Naive B cell (primary cell): ENCODE measurements at regions not wholly inside any gene's neighbourhood (a gene's known extent, or its start where the extent isn't known, plus 50 kb on each side); places are given as distances from the start of the nearest gene placed in this dataset.

ENCODE experiments used
- ATAC-seq, 2 donors: fragments of 150-1000 bp; cut with Tn5 transposase; 2 replicates each; pipeline ENCODE4 v1.10.0; 2021; ENCODE audit warnings: low read depth in 2 of 2, mild to moderate bottlenecking in 2 of 2, moderate library complexity in 2 of 2
- DNase-seq: peaks from one replicate; pipeline ENCODE4 v3.0.0; 2022
- H3K27ac Mint-ChIP-seq, 6 donors: one replicate each; pipeline ENCODE4 v1.8.0; 2020 to 2022; ENCODE audit warnings: mild to moderate bottlenecking in 6 of 6, mixed read lengths in 6 of 6, moderate library complexity in 5 of 6, inconsistent platforms in 2 of 6
- H3K27me3 Mint-ChIP-seq, 3 donors: one replicate each; pipeline ENCODE4 v1.8.0; 2021 to 2022; ENCODE audit warnings: mixed read lengths in 3 of 3, mild to moderate bottlenecking in 1 of 3
- H3K36me3 Mint-ChIP-seq, 2 donors: one replicate each; pipeline ENCODE4 v1.8.0; 2020 to 2022; ENCODE audit warnings: mixed read lengths in 2 of 2, inconsistent platforms in 1 of 2, mild to moderate bottlenecking in 1 of 2
- H3K4me1 Mint-ChIP-seq, 3 donors: one replicate each; pipeline ENCODE4 v1.8.0; 2020 to 2022; ENCODE audit warnings: mixed read lengths in 3 of 3, inconsistent platforms in 1 of 3, mild to moderate bottlenecking in 1 of 3, moderate library complexity in 1 of 3
- H3K4me3 Mint-ChIP-seq, 8 donors: one replicate each; pipeline ENCODE4 v1.8.0; 2020 to 2022; ENCODE audit warnings: mild to moderate bottlenecking in 8 of 8, mixed read lengths in 8 of 8, moderate library complexity in 8 of 8, inconsistent platforms in 2 of 8
- H3K9me3 Mint-ChIP-seq, 7 donors: one replicate each; pipeline ENCODE4 v1.8.0; 2020 to 2022; ENCODE audit warnings: mixed read lengths in 7 of 7, mild to moderate bottlenecking in 5 of 7, inconsistent platforms in 2 of 7, moderate library complexity in 1 of 7

DNA sequence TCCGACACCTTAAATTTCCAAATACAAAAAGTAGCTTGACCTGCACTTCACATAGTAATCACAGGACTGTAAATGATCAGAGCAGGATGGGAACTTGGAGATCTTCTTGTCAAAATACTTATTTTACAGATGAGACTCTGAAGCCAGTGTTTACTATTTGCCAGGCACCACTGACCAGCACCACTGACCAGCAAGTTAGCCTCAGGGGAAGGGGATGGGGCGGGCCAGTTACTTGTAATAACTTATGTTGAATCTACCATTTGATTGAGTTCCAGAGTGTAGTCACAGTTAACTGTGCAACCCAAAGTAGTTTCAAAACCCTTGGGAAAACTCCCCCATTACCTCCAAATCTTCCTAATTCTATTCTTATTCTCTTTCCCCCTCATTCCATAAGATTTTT lies 278.4 kb downstream of the PCNX1 start:
- H3K27ac Mint-ChIP-seq: no peak overlapping the region
- peaks cover 0 to 8% (median 2%) of the 10 kb centered on the region in 7 donors for H3K9me3 Mint-ChIP-seq
- no peak overlapping the region for H3K4me3 Mint-ChIP-seq

GRCh38 chr14:71187633-71188356 lies 280.5 kb downstream of the PCNX1 start:
- Mint-ChIP-seq H3K9me3 (peaks cover 0 to 8% (median 2%) of the 10 kb centered on the region in 7 donors), H3K27me3 (peaks cover 22 to 29% (median 28%) of the 10 kb centered on the region in 3 donors), H3K4me3 (no peak overlapping the region), H3K27ac (no peak overlapping the region), H3K36me3 (peaks cover 0 to 8% of the 10 kb centered on the region in 2 donors), H3K4me1 (no peaks in the 10 kb centered on the region)
- no peak for DNase-seq
- ATAC-seq: no peak

More for the DNA sequence above, 278.4 kb downstream of the PCNX1 start:
- ATAC-seq (no peak), DNase-seq (no peak)
- Mint-ChIP-seq H3K4me1 (no peaks in the 10 kb centered on the region), H3K36me3 (peaks cover 0 to 8% of the 10 kb centered on the region in 2 donors), H3K27me3 (peaks cover 18 to 36% (median 24%) of the 10 kb centered on the region in 3 donors)

DNA sequence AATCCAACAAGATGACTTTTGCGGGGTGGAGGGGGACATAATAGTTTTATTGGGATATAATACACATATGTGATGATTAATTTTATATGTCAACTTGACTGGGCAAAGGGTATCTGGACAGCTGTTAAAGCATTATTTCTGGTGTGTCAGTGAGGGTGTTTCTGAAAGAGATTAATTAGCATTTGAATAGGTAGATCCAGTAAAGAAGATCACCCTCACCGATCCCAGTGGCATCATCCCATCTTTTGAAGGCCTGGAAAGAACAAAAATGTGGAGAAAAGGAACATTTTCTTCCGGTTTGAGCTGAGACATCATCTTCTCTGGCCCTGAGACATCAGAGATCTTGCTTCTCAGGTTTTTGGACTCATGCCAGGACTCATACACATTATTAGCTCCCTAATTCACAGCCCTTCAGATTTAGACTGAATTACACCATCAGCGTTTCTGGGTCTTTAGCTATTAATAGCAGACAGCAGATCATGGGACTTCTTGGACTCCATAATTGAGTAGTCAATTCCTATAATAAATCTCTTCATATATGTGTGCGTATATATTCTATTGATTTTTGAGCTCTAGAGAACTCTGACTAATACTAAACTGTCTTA lies 283.6 kb downstream of the PCNX1 start:
- Mint-ChIP-seq H3K4me3 (no peak overlapping the region), H3K36me3 (peaks cover 0 to 8% of the 10 kb centered on the region in 2 donors), H3K9me3 (peaks cover 0 to 8% (median 2%) of the 10 kb centered on the region in 7 donors), H3K27me3 (peaks cover 17 to 37% (median 22%) of the 10 kb centered on the region in 3 donors), H3K4me1 (no peaks in the 10 kb centered on the region), H3K27ac (no peak overlapping the region)
- DNase-seq: no peak
- no peak for ATAC-seq

GRCh38 chr14:71193663-71194062 lies 286.4 kb downstream of the PCNX1 start:
- Mint-ChIP-seq H3K4me1 (no peaks in the 10 kb centered on the region), H3K27ac (no peak overlapping the region), H3K27me3 (peaks cover 14 to 34% (median 25%) of the 10 kb centered on the region in 3 donors), H3K36me3 (no peaks in the 10 kb centered on the region), H3K9me3 (no peaks in the 10 kb centered on the region), H3K4me3 (no peak overlapping the region)
- no peak for ATAC-seq
- no peak for DNase-seq

DNA sequence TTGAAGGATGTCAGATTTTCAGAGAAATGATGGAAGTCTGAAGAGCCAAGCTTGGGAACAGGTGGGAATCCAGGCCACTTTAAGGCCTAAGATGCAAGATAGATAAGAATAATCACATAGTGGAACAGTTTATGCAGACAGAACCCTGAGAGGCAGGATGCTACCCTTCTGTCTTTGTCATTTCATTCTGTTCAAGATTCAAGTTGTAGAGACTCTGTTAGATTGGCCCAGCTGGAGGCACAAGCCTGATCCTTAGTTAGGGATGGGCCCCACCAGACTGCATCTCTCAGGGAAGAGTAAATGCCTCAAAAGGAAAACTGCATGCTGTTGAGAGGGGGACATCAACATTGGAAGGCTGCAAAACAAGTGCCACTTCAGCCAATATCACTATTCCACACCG lies 287.0 kb downstream of the PCNX1 start:
- Mint-ChIP-seq H3K4me3 (no peak overlapping the region), H3K4me1 (no peaks in the 10 kb centered on the region), H3K27me3 (peaks cover 14 to 34% (median 27%) of the 10 kb centered on the region in 3 donors), H3K9me3 (no peaks in the 10 kb centered on the region), H3K27ac (no peak overlapping the region), H3K36me3 (no peaks in the 10 kb centered on the region)
- no peak for DNase-seq
- no peak for ATAC-seq

DNA sequence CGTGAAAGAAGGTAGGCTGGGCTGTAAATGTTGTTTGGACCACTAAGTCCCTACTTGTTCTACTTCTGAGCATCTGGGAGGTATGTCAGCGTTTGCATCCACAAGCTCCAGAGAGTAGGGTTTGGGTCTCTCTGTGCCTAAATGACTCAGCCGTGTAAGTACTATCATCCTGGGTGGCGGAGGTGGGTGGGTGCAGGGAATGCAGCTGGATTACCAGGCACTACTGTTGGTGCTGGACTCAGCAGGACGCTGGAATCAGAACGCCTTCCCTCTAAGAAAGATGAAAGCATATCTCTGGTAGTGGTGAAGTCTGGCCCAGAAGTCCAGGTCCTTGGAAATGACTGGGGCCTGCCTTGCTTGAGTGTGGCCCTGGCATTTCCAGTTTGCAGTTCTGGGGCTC lies 289.7 kb downstream of the PCNX1 start:
- DNase-seq: no peak
- H3K27ac Mint-ChIP-seq: no peak overlapping the region
- H3K4me3 Mint-ChIP-seq: no peak overlapping the region
- H3K36me3 Mint-ChIP-seq: no peaks in the 10 kb centered on the region
- no peak for ATAC-seq
- H3K9me3 Mint-ChIP-seq: no peaks in the 10 kb centered on the region
- peaks cover 19 to 30% (median 27%) of the 10 kb centered on the region in 3 donors for H3K27me3 Mint-ChIP-seq
- no peaks in the 10 kb centered on the region for H3K4me1 Mint-ChIP-seq

DNA sequence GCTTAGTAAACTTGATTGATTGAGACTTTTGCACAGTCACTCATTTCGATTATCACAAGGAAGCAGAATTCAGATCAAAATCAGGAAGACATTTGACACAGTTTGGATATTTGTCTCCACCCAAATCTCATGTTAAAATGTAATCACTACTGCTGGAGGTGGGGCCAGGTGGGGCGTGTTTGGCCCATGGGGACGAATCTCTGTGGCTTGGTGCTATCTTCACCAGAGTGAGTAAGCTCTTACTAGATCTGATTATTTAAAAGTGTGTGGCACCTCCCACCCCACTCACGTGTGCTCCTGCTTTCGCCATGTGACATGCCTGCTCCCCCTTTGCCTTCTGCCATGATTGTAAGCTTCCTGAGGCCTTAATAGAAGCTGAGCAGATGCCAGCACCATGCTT lies 291.4 kb downstream of the PCNX1 start:
- H3K4me3 Mint-ChIP-seq: no peak overlapping the region
- peaks cover 0 to 4% (median 0%) of the 10 kb centered on the region in 7 donors for H3K9me3 Mint-ChIP-seq
- H3K4me1 Mint-ChIP-seq: peaks cover 0 to 4% (median 0%) of the 10 kb centered on the region in 3 donors
- H3K27me3 Mint-ChIP-seq: peaks cover 24 to 40% (median 33%) of the 10 kb centered on the region in 3 donors
- H3K36me3 Mint-ChIP-seq: no peaks in the 10 kb centered on the region
- DNase-seq: no peak
- H3K27ac Mint-ChIP-seq: peak overlapping the region in 1 of 6 donors; percentile 44
- no peak for ATAC-seq

- no peak for DNase-seq
- no peak for ATAC-seq
- H3K27ac Mint-ChIP-seq: no peak overlapping the region
- peaks cover 25 to 33% (median 26%) of the 10 kb centered on the region in 3 donors for H3K27me3 Mint-ChIP-seq
- H3K4me3 Mint-ChIP-seq: no peak overlapping the region
- peaks cover 0 to 6% (median 4%) of the 10 kb centered on the region in 7 donors for H3K9me3 Mint-ChIP-seq
- H3K36me3 Mint-ChIP-seq: no peaks in the 10 kb centered on the region
- peaks cover 0 to 4% (median 0%) of the 10 kb centered on the region in 3 donors for H3K4me1 Mint-ChIP-seq
These were observed 294.6 kb downstream of the PCNX1 start for GRCh38 chr14:71201840-71202239.

DNA sequence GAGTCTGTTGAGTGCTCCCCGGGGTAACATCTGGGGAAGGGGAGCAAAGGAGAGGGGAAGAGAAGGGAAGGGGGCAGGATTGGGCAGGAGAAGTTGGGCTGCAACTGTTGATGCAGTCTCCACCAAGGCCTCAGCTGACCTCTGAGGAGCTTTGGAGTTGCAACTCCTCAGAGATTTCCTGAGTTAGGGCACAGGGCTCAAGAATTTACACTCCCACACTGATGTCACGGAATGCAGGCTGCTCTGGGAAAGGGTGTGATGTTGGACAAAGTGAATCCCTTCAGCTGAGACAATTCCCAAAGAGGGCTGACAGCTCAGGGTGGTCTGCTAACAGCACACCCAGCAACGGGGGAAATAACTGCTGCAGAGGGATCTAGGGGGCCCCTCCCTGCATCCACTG lies 295.6 kb downstream of the PCNX1 start:
- DNase-seq (no peak), ATAC-seq (no peak)
- peaks cover 25 to 33% (median 26%) of the 10 kb centered on the region in 3 donors for H3K27me3 Mint-ChIP-seq
- no peaks in the 10 kb centered on the region for H3K36me3 Mint-ChIP-seq
- H3K4me3 Mint-ChIP-seq: no peak overlapping the region
- H3K4me1 Mint-ChIP-seq: peaks cover 0 to 4% (median 0%) of the 10 kb centered on the region in 3 donors
- H3K9me3 Mint-ChIP-seq: peaks cover 0 to 9% (median 4%) of the 10 kb centered on the region in 7 donors
- H3K27ac Mint-ChIP-seq: peak overlapping the region in 1 of 6 donors; percentile 33

DNA sequence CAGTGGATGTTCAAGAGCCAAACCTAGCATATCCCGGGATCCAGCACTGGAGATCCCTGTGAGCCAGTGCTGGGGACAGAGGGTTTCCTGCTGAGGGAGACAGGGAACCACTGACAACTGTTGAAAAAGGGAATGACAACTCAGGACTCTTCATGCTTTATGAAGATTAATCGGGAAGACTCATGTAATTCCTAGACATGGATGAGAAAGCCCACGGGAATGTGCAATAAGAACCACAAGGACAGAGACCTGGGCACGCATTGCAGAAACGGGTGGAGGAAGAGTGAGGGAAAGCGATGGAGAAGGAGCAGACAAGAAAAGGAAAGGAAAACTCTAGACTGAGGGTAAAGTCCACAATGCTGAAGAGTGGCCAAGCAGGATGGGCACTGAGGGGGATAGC lies 296.0 kb downstream of the PCNX1 start:
- DNase-seq (no peak), ATAC-seq (no peak)
- H3K9me3 Mint-ChIP-seq: peaks cover 0 to 9% (median 4%) of the 10 kb centered on the region in 7 donors
- no peaks in the 10 kb centered on the region for H3K36me3 Mint-ChIP-seq
- H3K4me1 Mint-ChIP-seq: peaks cover 0 to 4% (median 0%) of the 10 kb centered on the region in 3 donors
- peak overlapping the region in 1 of 6 donors; percentile 33 for H3K27ac Mint-ChIP-seq
- peaks cover 25 to 33% (median 26%) of the 10 kb centered on the region in 3 donors for H3K27me3 Mint-ChIP-seq
- no peak overlapping the region for H3K4me3 Mint-ChIP-seq

- H3K27me3 Mint-ChIP-seq: peaks cover 25 to 26% (median 26%) of the 10 kb centered on the region in 3 donors
- H3K4me3 Mint-ChIP-seq: no peak overlapping the region
- peaks cover 0 to 4% (median 0%) of the 10 kb centered on the region in 3 donors for H3K4me1 Mint-ChIP-seq
- no peak overlapping the region for H3K27ac Mint-ChIP-seq
- peaks cover 0 to 9% (median 4%) of the 10 kb centered on the region in 7 donors for H3K9me3 Mint-ChIP-seq
- ATAC-seq (no peak), DNase-seq (no peak)
- no peaks in the 10 kb centered on the region for H3K36me3 Mint-ChIP-seq
These were observed 297.0 kb downstream of the PCNX1 start for GRCh38 chr14:71204231-71204630.

GRCh38 chr14:71204768-71205167 lies 297.5 kb downstream of the PCNX1 start:
- ATAC-seq (peak in 1 of 2 donors; percentile 21), DNase-seq (no peak)
- Mint-ChIP-seq H3K4me3 (no peak overlapping the region), H3K4me1 (peaks cover 0 to 4% (median 0%) of the 10 kb centered on the region in 3 donors), H3K27me3 (peaks cover 24 to 25% (median 24%) of the 10 kb centered on the region in 3 donors), H3K36me3 (no peaks in the 10 kb centered on the region), H3K27ac (peak overlapping the region in 1 of 6 donors; percentile 52), H3K9me3 (peaks cover 0 to 9% (median 4%) of the 10 kb centered on the region in 7 donors)

- ATAC-seq (no peak), DNase-seq (no peak)
- no peak overlapping the region for H3K4me3 Mint-ChIP-seq
- H3K27ac Mint-ChIP-seq: no peak overlapping the region
- peaks cover 0 to 9% (median 4%) of the 10 kb centered on the region in 7 donors for H3K9me3 Mint-ChIP-seq
- no peaks in the 10 kb centered on the region for H3K36me3 Mint-ChIP-seq
- H3K4me1 Mint-ChIP-seq: peaks cover 0 to 4% (median 0%) of the 10 kb centered on the region in 3 donors
- H3K27me3 Mint-ChIP-seq: peaks cover 15 to 30% (median 20%) of the 10 kb centered on the region in 3 donors
These were observed 298.9 kb downstream of the PCNX1 start for GRCh38 chr14:71206123-71206522.
